ENCODE measurements at regions not wholly inside any gene's neighbourhood (a gene's known extent, or its start where the extent isn't known, plus 50 kb on each side); places are given as distances from the start of the nearest gene placed in this dataset.

- TF ChIP-seq CTCF (IDR thresholded peaks at IDR 0.05; ENCODE audit: low read depth, low read length) (no peak), MYC (IDR thresholded peaks at IDR 0.05; ENCODE audit: low read depth, low read length) (no peak), MAX (IDR thresholded peaks at IDR 0.05; ENCODE audit: low read depth, low read length) (no peak), POLR2A (IDR thresholded peaks at IDR 0.05; ENCODE audit: extremely low read depth, insufficient read length) (no peak)
- DNase-seq (ENCODE audit: low read depth) = no peak
- no peak overlapping the region for H3K4me3 ChIP-seq (ENCODE audit: low read depth, low read length)
Measured at GRCh38 chr7:41232086-41232485, 470.8 kb downstream of the INHBA start.

- no peak for DNase-seq (ENCODE audit: low read depth)
- TF ChIP-seq MAX (IDR thresholded peaks at IDR 0.05; ENCODE audit: low read depth, low read length) (no peak), POLR2A (IDR thresholded peaks at IDR 0.05; ENCODE audit: extremely low read depth, insufficient read length) (no peak), MYC (IDR thresholded peaks at IDR 0.05; ENCODE audit: low read depth, low read length) (no peak), CTCF (IDR thresholded peaks at IDR 0.05; ENCODE audit: low read depth, low read length) (no peak)
- no peak overlapping the region for H3K4me3 ChIP-seq (ENCODE audit: low read depth, low read length)
Measured at GRCh38 chr7:41224063-41224763, 478.7 kb downstream of the INHBA start.

- TF ChIP-seq CTCF (IDR thresholded peaks at IDR 0.05; ENCODE audit: low read depth, low read length) = no peak
- TF ChIP-seq MAX (IDR thresholded peaks at IDR 0.05; ENCODE audit: low read depth, low read length) = no peak
- no peak for TF ChIP-seq POLR2A (IDR thresholded peaks at IDR 0.05; ENCODE audit: extremely low read depth, insufficient read length)
- no peak for TF ChIP-seq MYC (IDR thresholded peaks at IDR 0.05; ENCODE audit: low read depth, low read length)
- no peak overlapping the region for H3K4me3 ChIP-seq (ENCODE audit: low read depth, low read length)
- no peak for DNase-seq (ENCODE audit: low read depth)
Measured at GRCh38 chr7:41222746-41223145, 480.1 kb downstream of the INHBA start.

DNA sequence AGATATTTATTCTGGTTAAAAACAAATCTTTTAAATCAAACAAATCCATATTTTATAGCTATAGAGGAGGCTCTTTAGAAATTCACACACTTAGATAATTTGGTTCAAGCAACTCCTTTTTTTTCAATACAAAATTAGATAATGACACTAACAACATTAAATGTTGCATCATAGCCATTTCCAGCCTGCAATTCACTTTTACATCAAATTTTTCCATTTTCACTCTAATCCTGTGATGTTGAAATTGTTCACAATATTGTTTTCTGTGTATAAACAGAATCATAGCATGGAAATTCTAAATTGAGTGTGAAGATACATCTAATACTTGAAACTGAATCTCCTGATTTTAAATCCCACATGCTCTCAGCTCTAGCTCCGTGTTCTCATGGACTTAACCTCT lies 482.6 kb downstream of the INHBA start:
- no peak overlapping the region for H3K4me3 ChIP-seq (ENCODE audit: low read depth, low read length)
- no peak for TF ChIP-seq MAX (IDR thresholded peaks at IDR 0.05; ENCODE audit: low read depth, low read length)
- no peak for TF ChIP-seq POLR2A (IDR thresholded peaks at IDR 0.05; ENCODE audit: extremely low read depth, insufficient read length)
- TF ChIP-seq MYC (IDR thresholded peaks at IDR 0.05; ENCODE audit: low read depth, low read length) = no peak
- no peak for TF ChIP-seq CTCF (IDR thresholded peaks at IDR 0.05; ENCODE audit: low read depth, low read length)
- DNase-seq (ENCODE audit: low read depth) = no peak

- H3K4me3 ChIP-seq (ENCODE audit: low read depth, low read length) = no peak overlapping the region
- no peak for TF ChIP-seq POLR2A (IDR thresholded peaks at IDR 0.05; ENCODE audit: extremely low read depth, insufficient read length)
- no peak for TF ChIP-seq CTCF (IDR thresholded peaks at IDR 0.05; ENCODE audit: low read depth, low read length)
- no peak for TF ChIP-seq MYC (IDR thresholded peaks at IDR 0.05; ENCODE audit: low read depth, low read length)
- no peak for TF ChIP-seq MAX (IDR thresholded peaks at IDR 0.05; ENCODE audit: low read depth, low read length)
- no peak for DNase-seq (ENCODE audit: low read depth)
Measured at GRCh38 chr7:41219276-41219675, 483.6 kb downstream of the INHBA start.
